ENCODE measurements at regions not wholly inside any gene's neighbourhood (a gene's known extent, or its start where the extent isn't known, plus 50 kb on each side); places are given as distances from the start of the nearest gene placed in this dataset.

- TF ChIP-seq EZH2 (IDR thresholded peaks at IDR 0.05; ENCODE audit: low read length, unreplicated experiment) (no peak), CTCF (conservative IDR thresholded peaks at IDR 0.05; ENCODE audit: low read depth, low read length) (no peak), EZH2phosphoT487 (IDR thresholded peaks at IDR 0.05; ENCODE audit: borderline replicate concordance, low read length) (no peak)
Measured at GRCh38 chr9:21689854-21690253, 112.6 kb upstream of the MTAP start.

Measured in PC-3 (cell line).